ENCODE measurements at regions not wholly inside any gene's neighbourhood (a gene's known extent, or its start where the extent isn't known, plus 50 kb on each side); places are given as distances from the start of the nearest gene placed in this dataset.

DNA sequence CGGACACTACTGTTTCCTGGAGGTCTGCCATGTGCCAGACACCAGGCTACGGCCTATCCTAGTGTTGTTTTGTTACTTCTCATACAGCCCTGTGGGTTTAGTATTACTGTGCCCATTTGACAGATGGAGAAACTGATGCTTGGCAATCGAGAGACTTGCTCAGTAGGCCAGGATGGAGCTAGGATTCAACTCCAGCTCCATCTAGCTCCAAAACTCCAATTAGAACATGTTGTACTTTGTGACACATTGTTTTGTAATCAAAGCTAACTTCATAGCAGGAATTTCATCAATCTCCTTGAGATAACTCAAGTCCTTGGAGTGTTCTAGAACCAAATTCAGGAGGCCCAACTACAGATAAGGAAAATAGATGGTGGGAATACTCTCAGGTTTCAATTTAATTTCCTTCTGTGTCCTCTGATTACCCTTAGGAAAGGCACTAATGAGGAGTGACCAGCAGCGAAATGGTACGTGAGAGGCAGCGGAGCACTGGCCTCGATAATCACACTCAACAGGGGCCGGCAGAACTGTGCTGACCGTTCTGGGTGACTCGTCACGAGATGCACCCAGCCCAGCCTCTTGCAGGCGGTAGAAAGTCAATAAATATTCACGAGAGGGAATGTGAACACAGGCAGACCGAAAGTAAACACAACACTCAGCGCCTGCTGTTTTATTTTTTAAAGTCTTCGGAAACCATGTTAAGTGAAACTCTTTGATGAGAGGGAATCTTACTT lies 269.6 kb upstream of the NEBL start:
- 86% methylated on average over 16 of the region's 16 CpGs; no CpG with 5 or more reads in 1 of the 2 experiments for WGBS, 2 experiments (ENCODE audit: extremely low coverage in 1 of 2, insufficient coverage in 1 of 2, insufficient read length in 1 of 2, insufficient replicate concordance in 2 of 2, low coverage in 1 of 2, low lambda C conversion rate in 2 of 2, missing lambda C conversion rate in 1 of 2)
- H3K56ac ChIP-seq (replicated peaks; ENCODE audit: insufficient read length, low read depth, low read length): no peak overlapping the region
- peaks cover 9 to 14% of the 10 kb centered on the region in 2 experiments; a peak in 3 of 4 replicates for H3K9me3 ChIP-seq (ENCODE audit: insufficient read depth in 2 of 2, low read depth in 1 of 2, low read length in 1 of 2)
- no peak overlapping the region for H2BK15ac ChIP-seq (ENCODE audit: low read length)
- H2BK20ac ChIP-seq (ENCODE audit: low read length): no peak overlapping the region
- ChIA-PET POLR2A (ENCODE audit: partially characterized antibody) (no interaction called here), CTCF (ENCODE audit: partially characterized antibody) (no interaction called here)
- FAIRE-seq: peak; percentile 76
- no peak overlapping the region for H2AK5ac ChIP-seq (ENCODE audit: low read depth, low read length)
- H3K27ac ChIP-seq (ENCODE audit: low read depth, low read length): no peak overlapping the region
- H2AFZ ChIP-seq (ENCODE audit: low read length): no peak overlapping the region
- H3K79me2 ChIP-seq (ENCODE audit: control insufficient read depth in 1 of 2, insufficient read depth in 2 of 2, low read length in 2 of 2): no peaks in the 10 kb centered on the region
- no peaks in the 10 kb centered on the region for H3K23me2 ChIP-seq (ENCODE audit: low read depth, low read length)
- no peak overlapping the region for H4K5ac ChIP-seq (ENCODE audit: insufficient read length, low read depth, low read length)
- H3K9ac ChIP-seq (replicated peaks in 1 of 4; ENCODE audit: extremely low read depth in 1 of 4, low read depth in 3 of 4, low read length in 3 of 4): no peak overlapping the region
- no peaks in the 10 kb centered on the region for H4K20me1 ChIP-seq (replicated peaks in 1 of 2; ENCODE audit: control insufficient read depth in 1 of 2, insufficient read depth in 2 of 2, low read length in 2 of 2)
- H2BK120ac ChIP-seq (replicated peaks; ENCODE audit: low read depth, low read length): no peak overlapping the region
- DNase-seq (ENCODE audit: low read depth in 1 of 2, low spot score in 2 of 2): no peak
- no peak overlapping the region for H2BK12ac ChIP-seq (ENCODE audit: low read depth, low read length)
- no peaks in the 10 kb centered on the region for H3K79me1 ChIP-seq (ENCODE audit: low read depth, low read length)
- no peaks in the 10 kb centered on the region for H3K27me3 ChIP-seq (replicated peaks in 1 of 4; ENCODE audit: control insufficient read depth in 3 of 4, extremely low read depth in 1 of 4, insufficient read depth in 3 of 4, low read length in 3 of 4)
- no peak overlapping the region for H3K4ac ChIP-seq (replicated peaks; ENCODE audit: insufficient read length, low read depth, low read length)
- peaks cover 0 to 22% (median 5%) of the 10 kb centered on the region in 4 experiments; a peak in 3 of 8 replicates for H3K36me3 ChIP-seq (ENCODE audit: control insufficient read depth in 2 of 4, insufficient read depth in 4 of 4, low read length in 3 of 4)
- H2BK5ac ChIP-seq (ENCODE audit: low read depth, low read length): no peak overlapping the region
- H3K4me3 ChIP-seq (ENCODE audit: extremely low read depth in 1 of 4, insufficient read depth in 2 of 4, low read depth in 3 of 4, low read length in 4 of 4): no peak overlapping the region
- TF ChIP-seq, protein P1, sequence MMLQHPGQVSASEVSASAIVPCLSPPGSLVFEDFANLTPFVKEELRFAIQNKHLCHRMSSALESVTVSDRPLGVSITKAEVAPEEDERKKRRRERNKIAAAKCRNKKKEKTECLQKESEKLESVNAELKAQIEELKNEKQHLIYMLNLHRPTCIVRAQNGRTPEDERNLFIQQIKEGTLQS (IDR thresholded peaks at IDR 0.05; ENCODE audit: insufficient read depth, low read depth, low read length): no peak
- 0 out of 2 replicates have a peak, but pooled peaks have one; percentile 65 for TF ChIP-seq KDM1A (IDR thresholded peaks at IDR 0.05; ENCODE audit: borderline replicate concordance, low read length)
- no peak overlapping the region for H3K4me2 ChIP-seq (ENCODE audit: insufficient read depth in 1 of 2, low read depth in 2 of 2, low read length in 2 of 2)
- H4K8ac ChIP-seq (ENCODE audit: extremely low read depth, insufficient read depth, low read length): no peak overlapping the region
- H3K18ac ChIP-seq (ENCODE audit: extremely low read depth, low read length): no peak overlapping the region
- H3K23ac ChIP-seq (ENCODE audit: insufficient read length): no peak overlapping the region
- no peaks in the 10 kb centered on the region; a peak in 1 of 7 replicates for H3K4me1 ChIP-seq (replicated peaks in 1 of 4; ENCODE audit: control insufficient read depth in 3 of 4, insufficient read depth in 4 of 4, low read length in 3 of 4)
- no peak overlapping the region for H3K14ac ChIP-seq (ENCODE audit: insufficient read length)
- no peak overlapping the region for H4K91ac ChIP-seq (replicated peaks; ENCODE audit: insufficient read length, low read length)
